Hepatocyte (in vitro differentiated cells): ENCODE measurements at regions not wholly inside any gene's neighbourhood (a gene's known extent, or its start where the extent isn't known, plus 50 kb on each side); places are given as distances from the start of the nearest gene placed in this dataset.

Source experiments
- CTCF ChIP-seq: fragments of 200-600 bp; sonication (generic); IDR thresholded peaks from 2 replicates; pipeline ENCODE4 v1.5.1; 2016; ENCODE audit warnings: antibody characterized with exemption, mild to moderate bottlenecking; ENCODE audit not compliant: poor library complexity
- EZH2 ChIP-seq: fragments of 200-600 bp; sonication (generic); IDR thresholded peaks from 2 replicates; pipeline ENCODE4 v1.6.1; 2016; ENCODE audit warnings: antibody characterized with exemption, mild to moderate bottlenecking, borderline replicate concordance
- EZH2phosphoT487 ChIP-seq: fragments of 200-600 bp; sonication (generic); IDR thresholded peaks from one replicate; pipeline ENCODE4 v1.6.1; 2018; ENCODE audit warnings: antibody characterized with exemption, mild to moderate bottlenecking, low read depth, moderate library complexity; ENCODE audit not compliant: unreplicated experiment, severe bottlenecking

GRCh38 chr13:33937373-33938098 lies 119.6 kb downstream of the RFC3 start:
- no peak for TF ChIP-seq CTCF
- TF ChIP-seq EZH2phosphoT487, result no peak
- no peak for TF ChIP-seq EZH2
